H1 (cell line): ENCODE measurements at regions not wholly inside any gene's neighbourhood (a gene's known extent, or its start where the extent isn't known, plus 50 kb on each side); places are given as distances from the start of the nearest gene placed in this dataset.

ENCODE experiments used
- CTCF ChIA-PET: fragments of 300-600 bp; sonication (Branson Sonifier 250); formaldehyde crosslinking; loops from one replicate; lab custom pipeline; 2021; ENCODE audit not compliant: partially characterized antibody; lab: Charles Lee
- POLR2A ChIA-PET: fragments of 300-600 bp; sonication (Branson Sonifier 250); formaldehyde crosslinking; loops from one replicate; lab custom pipeline; 2021; ENCODE audit warnings: inconsistent platforms; ENCODE audit not compliant: partially characterized antibody; lab: Charles Lee
- DNase-seq, 2 experiments: peaks; one replicate each; pipeline versions ENCODE4 v3.0.0 to v3.0.0-alpha.2; 2010 to 2022; ENCODE audit warnings: low spot score in 2 of 2, low read depth in 1 of 2, mixed read lengths in 1 of 2
- FAIRE-seq: peaks from 2 replicates; lab custom pipeline; 2011; peaks lifted over from hg19 to GRCh38; lab: Jason Lieb, UNC
- H2AFZ ChIP-seq: 2 replicates; pipeline ENCODE4 v1.8.1; 2012; ENCODE audit warnings: low read length, inconsistent platforms
- H2AK5ac ChIP-seq: 2 replicates; pipeline ENCODE4 v1.6.1; 2013; ENCODE audit warnings: low read depth, low read length
- H2BK120ac ChIP-seq: replicated peaks from 2 replicates; pipeline ENCODE3; 2013; ENCODE audit warnings: low read depth, low read length, inconsistent platforms
- H2BK12ac ChIP-seq: 2 replicates; pipeline ENCODE4 v1.6.1; 2013; ENCODE audit warnings: low read depth, low read length
- H2BK15ac ChIP-seq: 2 replicates; pipeline ENCODE4 v1.6.1; 2013; ENCODE audit warnings: low read length
- H2BK20ac ChIP-seq: 2 replicates; pipeline ENCODE4 v1.6.1; 2013; ENCODE audit warnings: low read length
- H2BK5ac ChIP-seq: 2 replicates; pipeline ENCODE4 v1.6.1; 2013; ENCODE audit warnings: low read depth, low read length
- H3K14ac ChIP-seq: 2 replicates; pipeline ENCODE4 v1.6.1; 2013; ENCODE audit warnings: inconsistent platforms; ENCODE audit not compliant: insufficient read length
- H3K18ac ChIP-seq: 2 replicates; pipeline ENCODE4 v1.6.1; 2013; ENCODE audit warnings: low read length; ENCODE audit errors: extremely low read depth
- H3K23ac ChIP-seq: 2 replicates; pipeline ENCODE4 v1.6.1; 2013; ENCODE audit warnings: inconsistent platforms; ENCODE audit not compliant: insufficient read length
- H3K23me2 ChIP-seq: 2 replicates; pipeline ENCODE4 v1.6.1; 2013; ENCODE audit warnings: low read depth, low read length
- H3K27ac ChIP-seq: 2 replicates; pipeline ENCODE4 v1.6.1; 2011; ENCODE audit warnings: low read depth, low read length, inconsistent platforms
- H3K27me3 ChIP-seq, 4 experiments: replicated peaks in 1 of 4; 1 replicate in 1 of 4; 2 replicates in 3 of 4; pipeline versions ENCODE4 v1.6.1 to v1.8.1; 2011 to 2013; ENCODE audit warnings: low read length in 3 of 4, mild to moderate bottlenecking in 3 of 4, inconsistent platforms in 2 of 4, mixed read lengths in 2 of 4, moderate library complexity in 1 of 4; ENCODE audit not compliant: control insufficient read depth in 3 of 4, insufficient read depth in 3 of 4; ENCODE audit errors: extremely low read depth in 1 of 4
- H3K36me3 ChIP-seq, 4 experiments: 2 replicates each; pipeline versions ENCODE4 v1.6.1 to v1.8.1; 2011 to 2013; ENCODE audit warnings: mild to moderate bottlenecking in 4 of 4, low read length in 3 of 4, moderate library complexity in 2 of 4, control low read depth in 1 of 4, inconsistent platforms in 1 of 4; ENCODE audit not compliant: insufficient read depth in 4 of 4, control insufficient read depth in 2 of 4
- H3K4ac ChIP-seq: replicated peaks from 2 replicates; pipeline ENCODE3; 2013; ENCODE audit warnings: low read length, low read depth, mixed read lengths, inconsistent platforms; ENCODE audit not compliant: insufficient read length
- H3K4me1 ChIP-seq, 4 experiments: replicated peaks in 1 of 4; 1 replicate in 1 of 4; 2 replicates in 3 of 4; pipeline versions ENCODE4 v1.6.1 to v1.8.1; 2011 to 2013; ENCODE audit warnings: low read length in 3 of 4, inconsistent platforms in 2 of 4, mixed read lengths in 1 of 4; ENCODE audit not compliant: insufficient read depth in 4 of 4, control insufficient read depth in 3 of 4
- H3K4me2 ChIP-seq, 2 experiments: 2 replicates each; pipeline versions ENCODE4 v1.6.1 to v1.8.1; 2011 to 2013; ENCODE audit warnings: low read depth in 2 of 2, low read length in 2 of 2, control low read depth in 1 of 2, inconsistent platforms in 1 of 2, mild to moderate bottlenecking in 1 of 2; ENCODE audit not compliant: insufficient read depth in 1 of 2
- H3K4me3 ChIP-seq, 4 experiments: fragments of 200-600, 300-600 bp in 1 of 4; sonication (generic), shearing (Covaris generic), sonication (Bioruptor Twin) in 1 of 4; 2 replicates each; pipeline versions ENCODE4 v1.5.1 to v1.8.1; 2011 to 2016; ENCODE audit warnings: low read length in 4 of 4, low read depth in 3 of 4, control low read depth in 2 of 4, inconsistent platforms in 2 of 4, mild to moderate bottlenecking in 2 of 4, mixed read lengths in 1 of 4, moderate library complexity in 1 of 4; ENCODE audit not compliant: insufficient read depth in 2 of 4; ENCODE audit errors: extremely low read depth in 1 of 4
- H3K56ac ChIP-seq: replicated peaks from 2 replicates; pipeline ENCODE3; 2013; ENCODE audit warnings: low read depth, mild to moderate bottlenecking, mixed read lengths, low read length, inconsistent platforms; ENCODE audit not compliant: insufficient read length
- H3K79me1 ChIP-seq: 2 replicates; pipeline ENCODE4 v1.6.1; 2013; ENCODE audit warnings: low read depth, low read length, control low read depth
- H3K79me2 ChIP-seq, 2 experiments: 2 replicates each; pipeline versions ENCODE4 v1.6.1 to v1.8.1; 2012 to 2013; ENCODE audit warnings: low read length in 2 of 2, mild to moderate bottlenecking in 2 of 2, inconsistent platforms in 1 of 2; ENCODE audit not compliant: insufficient read depth in 2 of 2, control insufficient read depth in 1 of 2
- H3K9ac ChIP-seq, 4 experiments: replicated peaks in 1 of 4; 1 replicate in 1 of 4; 2 replicates in 3 of 4; pipeline versions ENCODE4 v1.6.1 to v1.8.1; 2011 to 2013; ENCODE audit warnings: low read depth in 3 of 4, low read length in 3 of 4, control low read depth in 2 of 4, mild to moderate bottlenecking in 2 of 4, moderate library complexity in 2 of 4, inconsistent platforms in 1 of 4; ENCODE audit errors: extremely low read depth in 1 of 4
- H3K9me3 ChIP-seq, 2 experiments: 2 replicates each; pipeline versions ENCODE4 v1.6.1 to v1.8.1; 2012 to 2013; ENCODE audit warnings: mild to moderate bottlenecking in 2 of 2, moderate library complexity in 2 of 2, control low read depth in 1 of 2, inconsistent platforms in 1 of 2, low read depth in 1 of 2, low read length in 1 of 2, mixed read lengths in 1 of 2; ENCODE audit not compliant: insufficient read depth in 2 of 2
- H4K20me1 ChIP-seq, 2 experiments: replicated peaks in 1 of 2; 2 replicates each; pipeline versions ENCODE3 to v1.8.1; 2011 to 2013; ENCODE audit warnings: inconsistent platforms in 2 of 2, low read length in 2 of 2, mild to moderate bottlenecking in 1 of 2; ENCODE audit not compliant: insufficient read depth in 2 of 2, control insufficient read depth in 1 of 2
- H4K5ac ChIP-seq: 2 replicates; pipeline ENCODE4 v1.6.1; 2013; ENCODE audit warnings: low read length, low read depth, mixed read lengths, inconsistent platforms; ENCODE audit not compliant: insufficient read length
- H4K8ac ChIP-seq: 2 replicates; pipeline ENCODE4 v1.8.0; 2013; ENCODE audit warnings: mild to moderate bottlenecking, moderate library complexity, low read length, inconsistent platforms; ENCODE audit not compliant: insufficient read depth; ENCODE audit errors: extremely low read depth
- H4K91ac ChIP-seq: replicated peaks from 2 replicates; pipeline ENCODE3; 2013; ENCODE audit warnings: low read length, mixed read lengths, inconsistent platforms; ENCODE audit not compliant: insufficient read length
- BCL11A ChIP-seq, 2 experiments: IDR thresholded peaks; one replicate each; pipeline ENCODE4 v1.6.1; 2011; ENCODE audit warnings: low read depth in 2 of 2, low read length in 2 of 2, mild to moderate bottlenecking in 2 of 2
- CHD1 ChIP-seq: IDR thresholded peaks from 2 replicates; pipeline ENCODE4 v1.6.1; 2012; ENCODE audit warnings: low read depth, low read length, improper control_type of control experiment
- EGR1 ChIP-seq: IDR thresholded peaks from 2 replicates; pipeline ENCODE4 v1.6.1; 2011; ENCODE audit warnings: low read depth, low read length, borderline replicate concordance
- EP300 ChIP-seq, 2 experiments: IDR thresholded peaks; 1 replicate in 1 of 2; 2 replicates in 1 of 2; pipeline ENCODE4 v1.6.1; 2011 to 2012; ENCODE audit warnings: low read depth in 2 of 2, low read length in 2 of 2, mild to moderate bottlenecking in 2 of 2, borderline replicate concordance in 1 of 2, inconsistent platforms in 1 of 2, moderate library complexity in 1 of 2
- JUN ChIP-seq: IDR thresholded peaks from 2 replicates; pipeline ENCODE4 v1.6.1; 2011; ENCODE audit warnings: low read depth, mild to moderate bottlenecking, improper control_type of control experiment, low read length
- JUND ChIP-seq: IDR thresholded peaks from 2 replicates; pipeline ENCODE4 v1.6.1; 2011; ENCODE audit warnings: mild to moderate bottlenecking, improper control_type of control experiment, low read length
- PHF8 ChIP-seq: fragments of 200-600 bp; sonication (generic); conservative IDR thresholded peaks from 2 replicates; pipeline ENCODE4 v1.7.1; 2012; ENCODE audit warnings: low read depth, mild to moderate bottlenecking, inconsistent platforms, low read length, moderate library complexity
- RFX5 ChIP-seq: IDR thresholded peaks from 2 replicates; pipeline ENCODE4 v1.6.1; 2011; ENCODE audit warnings: low read depth, low read length, improper control_type of control experiment, borderline replicate concordance
- RNF2 ChIP-seq: fragments of 200-900, 300-1000 bp; sonication (generic); IDR thresholded peaks from 2 replicates; pipeline ENCODE4 v1.7.1; 2016; ENCODE audit warnings: borderline replicate concordance, low read depth, mild to moderate bottlenecking, antibody characterized with exemption, low read length; ENCODE audit not compliant: poor library complexity, severe bottlenecking; ENCODE audit errors: missing control alignments
- RXRA ChIP-seq: IDR thresholded peaks from 2 replicates; pipeline ENCODE4 v1.6.1; 2011; ENCODE audit warnings: low read depth, mild to moderate bottlenecking, low read length, moderate library complexity; ENCODE audit not compliant: insufficient read depth
- TBP ChIP-seq: IDR thresholded peaks from 2 replicates; pipeline ENCODE4 v1.6.1; 2011; ENCODE audit warnings: low read depth, low read length, improper control_type of control experiment
- USF2 ChIP-seq: IDR thresholded peaks from 2 replicates; pipeline ENCODE4 v1.6.1; 2011; ENCODE audit warnings: low read length, improper control_type of control experiment
- YY1 ChIP-seq: IDR thresholded peaks from 2 replicates; pipeline ENCODE4 v1.6.1; 2011; ENCODE audit warnings: low read depth, mild to moderate bottlenecking, low read length
- WGBS, 2 experiments: shearing (Covaris generic) in 1 of 2; methylation state at CpG; one replicate each; pipeline versions ENCODE4 v1.1.6 to v1.1.7; 2013 to 2015; ENCODE audit warnings: low lambda C conversion rate in 2 of 2, mixed read lengths in 2 of 2, inconsistent platforms in 1 of 2, low coverage in 1 of 2, missing lambda C conversion rate in 1 of 2; ENCODE audit not compliant: insufficient replicate concordance in 2 of 2, insufficient coverage in 1 of 2, insufficient read length in 1 of 2; ENCODE audit errors: extremely low coverage in 1 of 2, missing lambda C conversion rate in 1 of 2; 5-methylcytosine and 5-hydroxymethylcytosine counted together

DNA sequence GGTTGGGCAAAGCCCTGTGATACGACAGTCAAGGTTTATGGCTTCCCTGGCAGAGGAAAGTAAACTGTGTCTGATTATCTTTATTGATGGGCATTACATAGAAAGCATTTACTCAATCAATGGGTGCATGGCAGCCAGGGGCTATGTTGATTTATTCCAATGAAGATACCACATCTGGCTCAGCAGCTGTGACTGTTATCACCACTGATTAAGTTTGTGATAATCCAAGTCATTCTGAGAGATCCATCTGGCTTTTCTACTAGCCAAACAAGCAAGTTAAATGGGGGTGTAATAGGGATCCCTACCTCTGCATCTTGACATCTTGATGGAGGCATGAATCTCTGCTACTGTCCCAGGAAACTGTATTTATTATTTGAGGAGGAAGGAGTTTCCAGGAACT is 86.7 kb downstream of the KLF6 start:
- H2AFZ ChIP-seq: no peak overlapping the region
- H4K91ac ChIP-seq: no peak overlapping the region
- H3K79me2 ChIP-seq: no peaks in the 10 kb centered on the region
- H2BK12ac ChIP-seq: no peak overlapping the region
- ChIA-PET POLR2A (no interaction called here), CTCF (interaction anchor here (1.0 kb wide), 2 partner anchors 8 to 221 kb away, joined by 3 read pairs; no protein-coding TSS in a partner anchor)
- no peaks in the 10 kb centered on the region for H3K36me3 ChIP-seq
- no peaks in the 10 kb centered on the region for H3K23me2 ChIP-seq
- no peak overlapping the region for H3K23ac ChIP-seq
- H2BK15ac ChIP-seq: no peak overlapping the region
- H3K27me3 ChIP-seq: no peaks in the 10 kb centered on the region; a peak in 1 of 7 replicates
- 100% methylated on average over 1 of the region's 1 CpG; no CpG with 5 or more reads in 1 of the 2 experiments for whole genome bisulfite sequencing, 2 experiments
- no peak for DNase-seq
- no peak overlapping the region; the same call in 1 of the 2 replicates for H2BK20ac ChIP-seq
- no peak overlapping the region for H3K4me3 ChIP-seq
- H3K4me1 ChIP-seq: peaks cover 0 to 3% (median under 1%) of the 10 kb centered on the region in 4 experiments; a peak in 4 of 7 replicates
- no peak overlapping the region for H4K5ac ChIP-seq
- H4K8ac ChIP-seq: no peak overlapping the region
- no peak overlapping the region for H3K9ac ChIP-seq
- H3K14ac ChIP-seq: no peak overlapping the region
- H2BK5ac ChIP-seq: no peak overlapping the region
- H3K9me3 ChIP-seq: no peaks in the 10 kb centered on the region; a peak in 2 of 4 replicates
- H3K4me2 ChIP-seq: no peak overlapping the region
- no peaks in the 10 kb centered on the region for H3K79me1 ChIP-seq
- H3K4ac ChIP-seq: no peak overlapping the region
- no peak overlapping the region for H3K56ac ChIP-seq
- H3K27ac ChIP-seq: no peak overlapping the region
- no peak overlapping the region for H2BK120ac ChIP-seq
- no peak for FAIRE-seq
- no peak overlapping the region for H3K18ac ChIP-seq
- H4K20me1 ChIP-seq: no peaks in the 10 kb centered on the region
- H2AK5ac ChIP-seq: no peak overlapping the region
- TF ChIP-seq TBP (no peak), RFX5 (no peak), YY1 (no peak), JUN (no peak), RNF2 (no peak), BCL11A (IDR thresholded peaks at IDR 0.05; ENCODE audit: low read depth in 2 of 2, low read length in 2 of 2) (no peak), PHF8 (no peak), USF2 (no peak), CHD1 (no peak), EGR1 (no peak), JUND (no peak), EP300 (IDR thresholded peaks at IDR 0.05; ENCODE audit: borderline replicate concordance in 1 of 2, low read depth in 2 of 2, low read length in 2 of 2) (no peak), RXRA (no peak)
